HG03196 (cell line): ENCODE measurements at regions not wholly inside any gene's neighbourhood (a gene's known extent, or its start where the extent isn't known, plus 50 kb on each side); places are given as distances from the start of the nearest gene placed in this dataset.

ENCODE experiments used
- ATAC-seq: cut with Tn5 transposase; IDR thresholded peaks from one replicate; pipeline ENCODE4 v1.9.1; 2021; ENCODE audit not compliant: unreplicated experiment

DNA sequence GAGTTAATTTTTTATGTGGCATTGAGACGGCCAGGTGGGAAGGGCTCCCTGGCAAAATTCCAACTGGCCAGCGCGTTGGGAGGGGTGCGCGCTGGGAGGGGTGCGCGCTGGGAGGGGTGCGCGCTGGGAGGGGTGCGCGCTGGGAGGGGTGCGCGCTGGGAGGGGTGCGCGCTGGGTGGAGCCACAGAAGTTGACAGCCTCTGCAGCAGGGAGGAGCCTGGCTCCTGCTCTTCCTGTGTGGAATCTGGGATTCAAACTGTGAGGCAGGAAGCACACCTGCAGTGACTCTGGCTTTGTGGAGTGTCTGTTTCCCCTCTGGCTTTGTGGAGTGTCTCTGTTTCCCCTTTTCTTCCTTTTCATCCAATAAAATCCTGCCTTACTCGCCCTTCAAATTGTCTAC, 147.9 kb upstream of the CBLN2 start:
- no peak for ATAC-seq

DNA sequence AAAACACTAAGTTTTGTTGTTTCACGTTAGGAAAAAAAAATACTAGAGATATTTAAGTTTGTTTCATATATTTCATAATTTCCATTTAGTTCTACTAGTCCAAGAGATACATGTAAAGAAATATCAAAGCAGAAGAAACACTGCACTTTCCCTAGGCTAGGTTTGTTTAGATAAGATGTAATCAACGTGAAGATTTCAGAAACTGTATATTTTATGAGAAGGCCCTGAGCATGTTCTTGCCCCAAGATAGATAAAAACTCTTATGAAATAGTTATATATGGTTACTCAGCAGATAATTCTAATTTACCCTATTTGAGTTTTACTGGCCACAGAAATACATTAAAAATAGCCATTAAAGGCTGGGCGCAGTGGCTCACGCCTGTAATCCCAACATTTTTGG, 143.6 kb upstream of the CBLN2 start:
- ATAC-seq, result no peak

DNA sequence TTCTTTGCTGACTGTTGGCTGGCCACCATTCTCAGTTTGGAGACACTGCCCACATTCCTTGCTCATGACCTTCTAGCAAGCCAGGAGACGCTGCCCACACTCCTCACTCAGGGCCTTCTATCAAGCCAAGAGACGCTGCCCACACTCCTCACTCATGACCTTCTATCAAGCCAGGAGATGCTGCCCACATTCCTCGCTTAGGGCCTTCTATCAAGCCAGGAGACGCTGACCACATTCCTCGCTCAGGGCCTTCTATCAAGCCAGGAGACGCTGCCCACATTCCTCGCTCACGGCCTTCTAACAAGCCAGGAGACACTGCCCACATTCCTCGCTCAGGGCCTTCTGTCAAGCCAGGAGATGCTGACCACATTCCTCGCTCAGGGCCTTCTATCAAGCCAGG, 131.3 kb upstream of the CBLN2 start:
- no peak for ATAC-seq

GRCh38 chr18:72674710-72675109, 130.6 kb upstream of the CBLN2 start:
- ATAC-seq, result peak; percentile 92

DNA sequence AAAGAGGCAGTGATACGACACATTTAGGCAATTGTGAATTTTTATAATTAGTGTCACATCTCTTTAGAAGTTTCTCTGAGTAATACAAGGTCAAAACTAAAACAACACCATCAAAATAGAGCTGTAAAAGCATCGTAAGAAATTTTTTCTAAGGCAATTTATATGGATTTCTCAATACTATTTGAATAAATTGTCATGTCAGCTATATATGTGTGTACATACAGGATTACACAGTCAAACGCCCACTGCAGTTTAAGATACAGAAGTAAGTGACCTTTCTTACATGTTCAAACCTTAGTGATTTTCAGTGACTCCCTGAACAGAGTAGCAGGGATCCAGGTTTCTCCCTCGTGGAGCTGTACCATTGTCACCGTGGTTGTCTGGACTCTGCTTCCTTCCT, 129.1 kb upstream of the CBLN2 start:
- ATAC-seq, result no peak

DNA sequence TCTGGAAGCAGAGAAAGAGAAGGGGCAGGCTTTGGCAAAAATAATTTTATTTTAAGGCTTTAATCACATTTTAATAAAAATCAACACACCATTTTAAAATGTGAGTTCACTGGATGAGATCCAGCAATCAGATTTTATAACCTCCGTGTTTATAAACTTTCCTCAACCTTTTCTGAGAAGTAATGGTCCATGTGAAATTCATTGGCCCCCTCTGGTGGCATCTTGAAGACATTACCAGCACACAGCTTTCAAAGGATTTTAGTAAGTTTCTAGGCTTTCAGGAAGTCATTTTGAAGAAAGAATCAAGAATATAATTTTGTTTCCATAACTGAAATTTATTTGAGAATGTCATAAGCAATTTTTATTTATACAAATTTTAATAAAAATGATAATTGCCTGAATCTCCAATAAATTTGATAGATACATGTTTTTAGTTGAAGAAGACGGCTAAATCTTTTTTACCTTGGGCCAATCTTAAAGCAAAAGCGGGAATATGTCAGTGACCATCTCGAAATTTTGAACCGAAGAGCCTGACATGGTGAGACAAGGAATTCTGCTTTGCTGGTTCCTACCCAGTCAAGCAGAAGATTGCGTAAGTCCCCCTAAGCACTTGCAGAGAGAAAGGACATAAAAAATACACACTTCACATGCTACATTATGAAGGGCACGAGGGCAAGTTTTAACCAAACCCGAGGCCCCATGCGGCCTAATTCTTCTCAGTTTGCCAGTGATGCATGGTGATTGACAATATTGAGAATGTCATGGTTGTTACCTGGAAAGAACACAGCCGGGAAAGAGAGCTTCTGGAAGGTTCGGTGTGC, 128.4 kb upstream of the CBLN2 start:
- no peak for ATAC-seq

GRCh38 chr18:72667932-72668331, 123.8 kb upstream of the CBLN2 start:
- ATAC-seq, result no peak

GRCh38 chr18:72652990-72653593, 109.0 kb upstream of the CBLN2 start:
- peak; percentile 81 for ATAC-seq

- ATAC-seq, result no peak
Measured at GRCh38 chr18:72651033-72651432, 106.9 kb upstream of the CBLN2 start.

DNA sequence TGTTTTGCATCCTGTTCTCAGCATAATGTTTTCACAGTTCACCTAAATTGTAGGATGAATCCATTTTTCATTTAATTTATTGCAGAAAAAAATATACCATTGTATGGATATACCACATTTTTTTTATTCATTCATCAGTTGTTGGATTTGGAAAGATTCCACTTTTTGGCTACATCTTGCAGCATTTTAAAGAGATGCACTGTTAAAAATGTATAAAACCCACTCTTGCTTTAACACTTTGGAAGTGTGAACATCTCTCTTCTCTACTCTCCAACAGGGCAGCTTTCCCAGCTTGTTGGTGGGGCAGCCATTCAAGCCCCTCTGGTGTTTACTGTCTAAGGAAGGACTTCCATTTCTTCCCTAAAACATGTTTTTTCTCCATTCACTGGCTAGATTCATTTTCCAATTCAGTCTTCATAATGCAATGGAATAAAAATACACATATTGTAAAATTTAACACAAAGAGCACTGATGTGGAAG, 104.4 kb upstream of the CBLN2 start:
- no peak for ATAC-seq

DNA sequence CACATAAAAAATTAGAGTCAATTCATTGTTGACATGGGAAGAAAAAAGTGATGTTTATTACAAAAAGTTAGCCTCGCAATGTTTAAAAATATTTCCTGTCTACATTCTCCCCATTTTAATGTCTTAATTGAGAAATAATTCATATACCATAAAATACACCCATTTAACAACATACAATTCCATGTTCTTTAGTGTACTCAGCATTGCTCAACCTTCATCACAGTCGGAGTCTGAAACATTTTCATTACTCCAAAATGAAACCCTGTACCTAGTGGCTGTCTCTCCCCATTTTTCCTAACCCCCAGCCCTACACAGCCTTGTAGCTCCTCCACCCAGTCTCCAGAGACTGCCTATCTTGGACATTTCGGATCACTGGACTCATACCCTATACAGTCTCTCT, 103.9 kb upstream of the CBLN2 start:
- no peak for ATAC-seq

GRCh38 chr18:72640557-72640956, 96.4 kb upstream of the CBLN2 start:
- no peak for ATAC-seq

DNA sequence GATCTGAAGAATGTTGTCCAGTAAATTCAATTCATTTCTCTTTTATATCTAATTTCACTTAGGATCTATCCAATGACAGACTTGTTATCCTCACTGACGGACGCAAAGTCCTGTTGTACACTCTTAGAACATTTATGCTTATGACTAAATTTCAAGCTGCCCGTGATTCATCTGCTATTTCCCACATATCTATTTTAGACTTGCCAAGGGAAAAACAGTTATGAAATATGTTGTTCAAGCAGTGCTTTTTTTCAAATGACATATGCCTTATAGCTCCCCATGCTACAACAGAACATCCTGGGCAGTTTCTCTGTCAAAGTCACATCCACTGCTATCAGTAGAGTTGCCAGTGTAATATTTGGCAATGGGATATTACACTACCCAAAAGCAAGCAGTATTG, 94.2 kb upstream of the CBLN2 start:
- no peak for ATAC-seq

GRCh38 chr18:72637721-72638120, 93.6 kb upstream of the CBLN2 start:
- ATAC-seq, result no peak

GRCh38 chr18:72637299-72637698, 93.2 kb upstream of the CBLN2 start:
- no peak for ATAC-seq

GRCh38 chr18:72636611-72637010, 92.5 kb upstream of the CBLN2 start:
- ATAC-seq, result no peak

DNA sequence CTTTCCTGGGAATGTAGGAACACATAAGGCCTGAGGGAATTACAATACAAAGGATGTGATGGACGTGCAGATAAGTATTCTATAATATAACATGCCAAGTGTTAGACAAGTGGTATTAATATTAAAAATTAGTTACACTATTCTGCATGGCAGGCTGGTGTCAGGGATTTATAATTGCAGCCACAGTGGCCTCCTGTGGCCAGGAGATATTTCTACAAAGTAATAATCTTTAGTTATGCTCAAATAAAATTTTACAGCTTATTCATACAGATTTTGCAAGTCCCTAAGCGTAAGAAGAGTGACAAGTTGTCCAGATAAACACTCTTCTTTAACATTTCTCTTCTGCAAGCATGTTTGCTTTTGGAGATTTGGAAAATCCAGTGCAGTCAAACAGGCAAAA, 90.4 kb upstream of the CBLN2 start:
- no peak for ATAC-seq

GRCh38 chr18:72630991-72631390, 86.8 kb upstream of the CBLN2 start:
- ATAC-seq, result no peak

DNA sequence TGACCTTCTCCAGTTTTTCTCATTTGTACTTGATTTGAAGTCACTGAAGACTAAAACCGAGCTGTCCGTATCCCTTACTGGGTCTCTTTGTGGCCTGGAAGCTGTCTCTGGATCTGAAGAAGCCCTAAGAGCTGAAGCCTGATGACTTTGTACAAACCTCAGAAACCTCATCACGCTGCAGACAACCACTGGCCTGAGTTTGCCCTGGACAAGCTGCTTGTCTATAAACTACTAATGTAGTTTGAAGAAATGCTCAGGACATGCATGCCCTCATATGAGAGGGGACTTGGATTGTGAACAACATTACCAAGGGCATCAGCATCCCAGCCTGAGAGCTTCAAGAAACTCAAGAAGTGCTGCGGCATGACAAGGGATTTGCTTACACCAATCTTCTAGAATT, 79.3 kb upstream of the CBLN2 start:
- ATAC-seq, result no peak

DNA sequence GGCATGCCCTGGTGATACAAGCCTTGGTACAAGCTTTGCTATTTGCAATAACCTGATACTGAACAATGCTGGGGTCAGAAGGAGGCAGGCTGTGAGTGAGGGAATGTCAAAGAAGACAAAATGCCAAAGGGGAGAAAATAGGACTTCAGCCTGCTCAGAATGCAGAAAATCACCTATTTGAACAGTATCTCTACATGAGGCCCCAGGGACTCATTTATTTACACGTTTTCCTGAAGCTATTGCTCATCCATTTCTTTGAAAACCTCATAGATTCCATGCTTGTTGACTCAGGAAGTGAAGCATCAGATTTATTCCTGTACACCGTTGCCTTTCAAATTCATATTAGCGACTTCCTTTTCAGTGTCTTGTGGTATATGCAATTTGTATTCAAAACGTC, 69.4 kb upstream of the CBLN2 start:
- no peak for ATAC-seq

- no peak for ATAC-seq
Measured at GRCh38 chr18:72612894-72613533, 68.9 kb upstream of the CBLN2 start.

DNA sequence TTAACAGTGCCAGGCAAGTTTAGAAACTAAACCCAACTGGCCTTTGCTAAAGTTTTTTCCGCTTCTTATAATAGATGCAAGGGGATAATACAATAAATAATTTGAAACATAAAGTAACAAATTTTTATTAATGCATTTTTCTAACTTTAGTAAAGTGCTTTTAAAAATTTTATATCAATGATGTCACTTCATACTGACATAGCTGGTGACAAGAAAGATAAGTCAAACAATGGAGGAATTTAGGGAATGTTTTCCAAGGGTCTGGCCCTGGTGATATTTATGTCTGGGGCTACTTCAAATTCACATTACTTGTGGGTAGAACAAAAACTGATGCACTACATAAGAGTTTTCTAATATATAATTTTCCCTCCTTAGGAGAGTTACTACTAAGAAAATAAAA, 61.2 kb upstream of the CBLN2 start:
- no peak for ATAC-seq
